Cerebellar nuclear complex (tissue), 1 donor: ENCODE measurements at regions not wholly inside any gene's neighbourhood (a gene's known extent, or its start where the extent isn't known, plus 50 kb on each side); places are given as distances from the start of the nearest gene placed in this dataset.

Experiments used
- DNase-seq, 2 experiments: peaks; one replicate each; lab custom pipeline; 2025; lab: John Stamatoyannopoulos, UW

DNA sequence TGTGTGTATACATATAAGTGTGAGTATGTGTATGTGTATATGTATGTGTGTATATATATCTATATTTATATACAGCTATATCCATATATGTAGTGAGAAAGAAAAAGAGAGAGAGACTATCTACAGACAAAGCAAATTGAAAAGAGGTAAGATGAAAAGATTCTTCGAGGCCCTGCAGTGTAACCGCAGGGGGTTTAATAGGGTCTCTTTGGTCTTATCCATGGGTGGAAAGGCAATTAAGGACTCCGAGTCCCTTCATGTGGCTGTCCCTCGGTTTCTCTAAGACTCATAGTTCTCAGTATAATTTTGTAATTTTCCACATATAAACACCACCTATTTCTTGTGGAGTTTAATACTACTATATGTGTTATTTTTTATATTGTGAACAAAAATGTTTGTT lies 50.6 kb upstream of the JAZF1 start:
- DNase-seq: no peak

GRCh38 chr7:28236560-28236959 lies 56.0 kb upstream of the JAZF1 start:
- DNase-seq: no peak

GRCh38 chr7:28237363-28237762 lies 56.8 kb upstream of the JAZF1 start:
- no peak for DNase-seq

- no peak for DNase-seq
Measured at GRCh38 chr7:28239823-28240204, 59.2 kb upstream of the JAZF1 start.

DNA sequence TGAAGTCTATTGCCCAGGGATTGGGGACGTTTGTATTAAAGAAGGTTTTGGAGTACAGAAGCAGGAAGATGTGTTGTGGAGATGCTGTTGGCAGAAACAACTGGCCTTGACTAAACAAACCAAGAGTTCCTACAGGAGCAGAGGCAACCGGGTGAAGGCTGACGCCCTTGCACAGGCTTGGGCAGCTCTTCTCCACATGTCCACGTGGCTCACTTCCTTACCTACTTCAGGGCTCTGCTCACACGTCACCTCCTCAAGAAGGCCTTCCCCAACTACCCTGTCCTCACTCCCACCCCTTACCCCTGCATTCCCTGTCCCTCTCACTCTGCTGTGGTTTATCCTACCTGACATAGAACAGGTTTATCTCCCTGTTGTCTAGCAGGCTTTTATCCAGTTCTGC lies 59.9 kb upstream of the JAZF1 start:
- DNase-seq: no peak

- no peak for DNase-seq
Measured at GRCh38 chr7:28243861-28244260, 63.3 kb upstream of the JAZF1 start.

DNA sequence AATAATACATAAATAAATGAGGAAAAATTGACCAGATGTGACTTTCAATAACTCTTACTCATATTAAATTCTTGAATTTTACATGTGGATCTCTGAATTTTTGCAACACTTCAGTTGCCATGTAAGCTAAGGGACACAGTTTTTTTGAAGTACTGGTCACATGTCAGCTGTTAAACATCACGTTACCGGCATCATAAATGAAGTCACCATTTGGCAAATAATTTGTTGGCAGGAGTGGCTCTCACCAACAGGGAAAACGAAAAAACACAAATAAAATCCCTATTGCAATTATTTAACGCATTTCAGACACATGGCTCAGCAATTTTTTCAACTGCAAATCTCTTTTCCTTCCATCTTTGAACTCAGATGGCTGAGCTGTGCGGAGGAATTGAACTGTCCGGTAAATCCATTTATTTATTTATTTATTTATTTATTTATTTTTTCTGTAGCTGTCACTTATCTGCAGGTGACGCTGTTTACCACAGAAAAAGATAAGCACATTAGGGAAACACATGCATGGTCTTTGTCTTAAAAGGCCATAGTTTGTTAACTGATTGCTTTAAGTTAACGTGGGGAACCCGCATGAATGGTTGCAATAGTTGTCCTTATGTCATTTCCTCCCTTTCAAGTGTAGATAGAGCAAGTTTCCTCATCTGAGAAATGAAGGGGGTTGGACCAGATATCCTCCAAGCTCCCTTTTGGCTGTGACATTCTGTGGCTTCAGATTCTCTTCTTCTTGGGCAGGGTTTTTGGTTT lies 64.7 kb upstream of the JAZF1 start:
- no peak for DNase-seq

DNA sequence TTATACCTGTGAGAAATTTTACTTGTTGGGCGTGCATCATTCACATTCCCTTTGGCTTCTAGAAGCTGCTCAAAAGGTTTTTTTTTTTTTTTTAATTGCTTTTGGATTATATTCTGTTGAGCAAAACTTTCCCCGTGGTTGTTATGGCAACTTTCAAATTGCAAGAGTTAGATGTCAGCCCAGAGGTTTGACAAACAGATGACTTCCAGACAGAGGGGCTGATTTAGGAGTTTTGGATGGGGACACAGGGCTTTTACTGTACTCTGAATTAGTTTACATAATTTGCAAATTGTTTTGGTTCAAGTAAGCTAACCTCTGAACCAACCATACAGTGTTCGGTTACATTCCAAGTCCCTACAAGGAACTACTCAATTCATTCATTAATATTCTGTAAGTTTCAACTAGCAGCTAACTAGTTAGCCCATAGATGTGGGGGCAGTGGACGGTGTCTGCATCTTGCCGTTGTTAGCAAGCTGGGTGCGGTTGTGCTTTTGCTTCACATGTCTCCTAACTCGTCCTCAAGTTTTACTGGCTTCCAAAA lies 66.4 kb upstream of the JAZF1 start:
- DNase-seq: no peak

DNA sequence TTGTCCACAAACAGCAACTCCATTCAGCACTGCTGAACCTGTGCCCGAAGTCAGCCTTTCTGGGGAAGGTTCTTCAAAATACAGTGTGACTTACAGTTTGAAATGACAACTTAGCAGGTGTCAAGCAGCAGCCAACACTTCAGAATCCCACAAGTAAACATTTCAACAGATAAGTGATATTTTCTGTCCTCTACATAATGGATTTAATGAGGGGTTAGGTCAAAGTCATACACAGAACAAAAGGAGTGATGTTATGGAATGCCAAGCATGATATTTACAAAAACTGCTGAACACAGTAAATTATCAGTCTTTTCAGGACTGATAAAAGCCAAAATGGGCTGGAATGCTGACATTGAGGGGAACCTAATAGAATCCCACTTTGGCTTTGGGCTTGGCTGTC lies 77.6 kb upstream of the JAZF1 start:
- DNase-seq: no peak

GRCh38 chr7:28260969-28261368 lies 80.4 kb upstream of the JAZF1 start:
- DNase-seq: no peak

GRCh38 chr7:28263622-28264271 lies 83.2 kb upstream of the JAZF1 start:
- DNase-seq: no peak

GRCh38 chr7:28266402-28266801 lies 85.8 kb upstream of the JAZF1 start:
- no peak for DNase-seq

- no peak for DNase-seq
Measured at GRCh38 chr7:28267012-28267411, 86.4 kb upstream of the JAZF1 start.

GRCh38 chr7:28269700-28270361 lies 89.2 kb upstream of the JAZF1 start:
- no peak for DNase-seq

- DNase-seq: no peak
Measured at GRCh38 chr7:28270536-28270935, 89.9 kb upstream of the JAZF1 start.

GRCh38 chr7:28272461-28272877 lies 91.9 kb upstream of the JAZF1 start:
- no peak for DNase-seq

GRCh38 chr7:28276298-28276697 lies 95.7 kb upstream of the JAZF1 start:
- no peak for DNase-seq

- DNase-seq: no peak
Measured at GRCh38 chr7:28277364-28277763, 96.8 kb upstream of the JAZF1 start.

- no peak for DNase-seq
Measured at GRCh38 chr7:28277958-28278357, 97.4 kb upstream of the JAZF1 start.

- DNase-seq: no peak
Measured at GRCh38 chr7:28280516-28280915, 99.9 kb upstream of the JAZF1 start.

- DNase-seq: no peak
Measured at GRCh38 chr7:28290496-28290895, 109.9 kb upstream of the JAZF1 start.

- DNase-seq: no peak
Measured at GRCh38 chr7:28291559-28291958, 111.0 kb upstream of the JAZF1 start.
